AG04450 (cell line): ENCODE measurements at regions not wholly inside any gene's neighbourhood (a gene's known extent, or its start where the extent isn't known, plus 50 kb on each side); places are given as distances from the start of the nearest gene placed in this dataset.

ENCODE experiments used
- CTCF ChIA-PET: fragments of 300-600, 350-600 bp; formaldehyde crosslinking; extraction: SDS; loops from one replicate; lab custom pipeline; 2022; ENCODE audit warnings: antibody characterized with exemption, inconsistent platforms; lab: Charles Lee
- POLR2A ChIA-PET: fragments of 350-600 bp; formaldehyde crosslinking; extraction: SDS; loops from one replicate; lab custom pipeline; 2021; ENCODE audit warnings: antibody characterized with exemption, inconsistent platforms; lab: Yijun Ruan, JAX
- DNase-seq: peaks from one replicate; pipeline ENCODE4 v3.0.0-alpha.2; 2011; ENCODE audit warnings: low read depth, low spot score
- H3K27ac ChIP-seq: one replicate; pipeline ENCODE4 v1.5.1; 2012; ENCODE audit warnings: low read depth, low read length, control low read depth
- H3K27me3 ChIP-seq: one replicate; pipeline ENCODE4 v1.6.0; 2012; ENCODE audit warnings: low read length; ENCODE audit not compliant: control insufficient read depth, insufficient read depth
- H3K4me3 ChIP-seq: 2 replicates; pipeline ENCODE4 v1.5.1; 2011; ENCODE audit warnings: mild to moderate bottlenecking, low read depth, low read length, control low read depth
- H3K9me3 ChIP-seq: 2 replicates; pipeline ENCODE4 v1.5.1; 2012; ENCODE audit warnings: low read length; ENCODE audit not compliant: control insufficient read depth, insufficient read depth
- TF ChIP-seq, protein P1 (sequence below): IDR thresholded peaks from 2 replicates; pipeline ENCODE4 v1.5.1; 2011; ENCODE audit warnings: low read depth, low read length, control low read depth, inconsistent platforms

DNA sequence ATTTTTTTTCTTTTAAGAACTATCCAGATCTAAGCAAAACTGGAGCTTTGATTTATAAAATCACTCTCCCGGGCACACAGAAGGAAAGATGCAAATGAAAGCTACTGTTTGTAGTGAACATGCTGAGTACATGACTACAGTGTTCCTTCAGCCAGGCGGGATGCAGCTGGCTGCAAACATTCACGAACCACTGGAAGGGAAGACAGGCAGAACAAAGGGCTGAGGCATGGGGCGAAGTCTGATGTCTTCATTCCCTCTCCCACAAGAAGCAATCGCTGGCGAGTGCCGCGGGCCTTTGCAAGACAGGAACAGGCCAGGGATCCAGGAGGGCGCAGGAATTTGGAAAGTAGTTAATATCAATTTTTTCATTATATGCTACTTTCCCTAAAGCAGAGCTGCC is 257.9 kb upstream of the AJAP1 start:
- POLR2A ChIA-PET: no interaction called here

DNA sequence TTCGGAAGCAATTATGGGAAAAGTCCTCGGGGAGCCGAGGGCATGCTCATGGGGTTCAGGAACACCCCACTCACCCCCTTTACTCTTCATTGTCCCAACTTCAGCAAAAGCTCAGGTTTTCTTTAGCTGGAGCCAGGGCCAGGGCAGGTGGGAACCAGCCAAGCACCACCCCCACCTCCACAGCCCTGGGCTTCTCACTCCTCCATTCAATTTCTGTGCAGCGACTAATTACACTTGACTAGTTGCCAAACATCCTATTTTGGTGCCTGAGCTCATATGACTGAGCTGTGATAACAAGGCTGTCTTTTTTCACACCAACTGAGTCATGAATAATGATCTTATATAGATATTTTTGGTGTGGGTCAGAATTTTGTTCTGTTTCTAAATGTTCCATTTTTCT is 257.2 kb upstream of the AJAP1 start:
- TF ChIP-seq, protein P1, sequence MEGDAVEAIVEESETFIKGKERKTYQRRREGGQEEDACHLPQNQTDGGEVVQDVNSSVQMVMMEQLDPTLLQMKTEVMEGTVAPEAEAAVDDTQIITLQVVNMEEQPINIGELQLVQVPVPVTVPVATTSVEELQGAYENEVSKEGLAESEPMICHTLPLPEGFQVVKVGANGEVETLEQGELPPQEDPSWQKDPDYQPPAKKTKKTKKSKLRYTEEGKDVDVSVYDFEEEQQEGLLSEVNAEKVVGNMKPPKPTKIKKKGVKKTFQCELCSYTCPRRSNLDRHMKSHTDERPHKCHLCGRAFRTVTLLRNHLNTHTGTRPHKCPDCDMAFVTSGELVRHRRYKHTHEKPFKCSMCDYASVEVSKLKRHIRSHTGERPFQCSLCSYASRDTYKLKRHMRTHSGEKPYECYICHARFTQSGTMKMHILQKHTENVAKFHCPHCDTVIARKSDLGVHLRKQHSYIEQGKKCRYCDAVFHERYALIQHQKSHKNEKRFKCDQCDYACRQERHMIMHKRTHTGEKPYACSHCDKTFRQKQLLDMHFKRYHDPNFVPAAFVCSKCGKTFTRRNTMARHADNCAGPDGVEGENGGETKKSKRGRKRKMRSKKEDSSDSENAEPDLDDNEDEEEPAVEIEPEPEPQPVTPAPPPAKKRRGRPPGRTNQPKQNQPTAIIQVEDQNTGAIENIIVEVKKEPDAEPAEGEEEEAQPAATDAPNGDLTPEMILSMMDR: no peak
- Histone ChIP-seq H3K9me3 (peaks cover 71% of the 10 kb centered on the region), H3K27ac (no peak overlapping the region), H3K27me3 (no peaks in the 10 kb centered on the region), H3K4me3 (no peak overlapping the region)
- POLR2A ChIA-PET: no interaction called here
- CTCF ChIA-PET: no interaction called here
- DNase-seq: no peak

More for the DNA sequence above, 257.9 kb upstream of the AJAP1 start:
- no peak for DNase-seq
- no peak overlapping the region for H3K27ac ChIP-seq
- H3K9me3 ChIP-seq: peaks cover 67% of the 10 kb centered on the region
- no peak overlapping the region for H3K4me3 ChIP-seq
- H3K27me3 ChIP-seq: no peaks in the 10 kb centered on the region
- CTCF ChIA-PET: no interaction called here
- TF ChIP-seq, protein P1: no peak

DNA sequence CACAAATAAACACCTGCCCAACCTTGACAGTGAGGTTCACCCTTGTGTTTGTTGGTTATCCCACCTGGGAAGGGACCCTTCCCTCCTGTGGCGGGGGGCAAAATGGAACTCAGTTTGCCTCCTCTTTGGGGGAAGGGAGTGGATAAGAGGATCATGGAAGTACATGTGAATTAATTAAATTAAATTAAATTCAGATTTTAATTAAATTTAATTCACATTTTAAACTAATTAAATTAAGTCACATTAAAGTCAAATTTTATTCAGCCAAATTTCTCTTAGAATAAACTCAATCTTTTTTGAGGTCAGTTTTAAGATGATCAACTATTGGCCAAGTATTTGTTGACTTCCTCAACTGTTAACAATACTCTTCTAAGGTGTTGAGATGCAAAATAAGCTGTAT is 252.4 kb upstream of the AJAP1 start:
- POLR2A ChIA-PET: no interaction called here
- TF ChIP-seq, protein P1: no peak
- Histone ChIP-seq H3K4me3 (no peak overlapping the region), H3K9me3 (peaks cover 75% of the 10 kb centered on the region), H3K27ac (no peak overlapping the region), H3K27me3 (no peaks in the 10 kb centered on the region)
- CTCF ChIA-PET: no interaction called here
- no peak for DNase-seq

DNA sequence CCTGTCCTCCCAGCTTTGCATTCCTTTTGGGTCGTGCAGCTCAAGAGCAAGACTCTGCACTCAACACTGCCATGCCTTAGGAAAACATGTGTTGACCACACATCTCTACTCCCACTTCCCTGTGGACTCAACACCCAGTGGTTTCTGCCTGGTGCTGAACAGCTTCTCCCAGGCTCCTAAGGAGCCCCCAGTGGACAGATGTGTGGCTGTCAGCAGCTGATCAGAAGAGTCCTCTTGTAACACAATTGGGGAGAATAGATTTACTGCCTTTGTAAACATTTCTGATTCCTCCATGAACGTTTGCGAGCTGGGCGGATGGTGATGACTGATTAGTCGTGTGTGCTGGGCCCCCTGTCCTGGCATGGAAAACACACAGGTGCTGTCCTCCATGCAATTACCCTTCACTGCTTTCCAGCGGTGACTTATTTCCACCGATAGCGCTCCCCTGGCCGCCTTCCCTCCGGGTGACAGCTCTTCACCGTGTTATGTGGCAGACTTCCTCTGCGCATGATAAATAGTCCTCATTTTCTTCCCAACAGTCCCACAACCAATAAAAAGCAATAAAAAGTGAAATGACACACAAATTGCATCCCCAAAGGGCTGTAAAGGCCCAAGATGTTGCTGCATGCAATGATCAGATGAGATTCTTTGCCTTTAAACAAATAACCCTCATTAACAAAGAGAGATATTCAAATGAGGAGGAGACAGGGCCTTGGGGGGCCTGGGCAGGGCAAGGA is 249.4 kb upstream of the AJAP1 start:
- ChIA-PET POLR2A (no interaction called here), CTCF (no interaction called here)
- H3K9me3 ChIP-seq: peaks cover 73% of the 10 kb centered on the region
- TF ChIP-seq, protein P1: no peak
- DNase-seq: no peak
- no peak overlapping the region for H3K27ac ChIP-seq
- H3K4me3 ChIP-seq: no peak overlapping the region
- H3K27me3 ChIP-seq: no peaks in the 10 kb centered on the region

DNA sequence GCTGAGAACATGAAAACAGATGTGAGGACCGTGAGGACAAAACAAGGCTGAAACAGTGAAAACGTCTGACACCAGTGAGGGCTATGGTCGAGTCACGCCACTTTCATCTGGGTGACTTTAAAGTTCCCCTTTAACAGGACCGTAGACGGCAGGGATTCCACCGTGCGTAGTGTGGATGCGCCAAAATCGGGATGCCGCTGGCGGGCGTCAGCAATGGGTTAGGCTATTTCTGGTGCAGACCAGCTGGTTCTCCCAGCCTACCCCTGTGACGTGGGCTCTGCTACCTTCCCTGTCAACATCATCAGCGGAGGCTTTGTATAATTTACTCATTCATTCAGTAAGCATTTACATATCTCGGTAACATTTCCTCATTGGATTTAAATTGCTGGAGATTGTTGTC is 246.6 kb upstream of the AJAP1 start:
- Histone ChIP-seq H3K27me3 (no peaks in the 10 kb centered on the region), H3K27ac (no peak overlapping the region), H3K9me3 (peaks cover 60% of the 10 kb centered on the region), H3K4me3 (no peak overlapping the region)
- POLR2A ChIA-PET: no interaction called here
- DNase-seq: no peak
- CTCF ChIA-PET: no interaction called here
- TF ChIP-seq, protein P1: no peak
